NCI-H2029 treated with DMSO at 0.1 percent for 48 hours (cell line): ENCODE measurements at regions not wholly inside any gene's neighbourhood (a gene's known extent, or its start where the extent isn't known, plus 50 kb on each side); places are given as distances from the start of the nearest gene placed in this dataset.

Source experiments
- DNase-seq: peaks from one replicate; lab custom pipeline; 2025; lab: John Stamatoyannopoulos, UW

DNA sequence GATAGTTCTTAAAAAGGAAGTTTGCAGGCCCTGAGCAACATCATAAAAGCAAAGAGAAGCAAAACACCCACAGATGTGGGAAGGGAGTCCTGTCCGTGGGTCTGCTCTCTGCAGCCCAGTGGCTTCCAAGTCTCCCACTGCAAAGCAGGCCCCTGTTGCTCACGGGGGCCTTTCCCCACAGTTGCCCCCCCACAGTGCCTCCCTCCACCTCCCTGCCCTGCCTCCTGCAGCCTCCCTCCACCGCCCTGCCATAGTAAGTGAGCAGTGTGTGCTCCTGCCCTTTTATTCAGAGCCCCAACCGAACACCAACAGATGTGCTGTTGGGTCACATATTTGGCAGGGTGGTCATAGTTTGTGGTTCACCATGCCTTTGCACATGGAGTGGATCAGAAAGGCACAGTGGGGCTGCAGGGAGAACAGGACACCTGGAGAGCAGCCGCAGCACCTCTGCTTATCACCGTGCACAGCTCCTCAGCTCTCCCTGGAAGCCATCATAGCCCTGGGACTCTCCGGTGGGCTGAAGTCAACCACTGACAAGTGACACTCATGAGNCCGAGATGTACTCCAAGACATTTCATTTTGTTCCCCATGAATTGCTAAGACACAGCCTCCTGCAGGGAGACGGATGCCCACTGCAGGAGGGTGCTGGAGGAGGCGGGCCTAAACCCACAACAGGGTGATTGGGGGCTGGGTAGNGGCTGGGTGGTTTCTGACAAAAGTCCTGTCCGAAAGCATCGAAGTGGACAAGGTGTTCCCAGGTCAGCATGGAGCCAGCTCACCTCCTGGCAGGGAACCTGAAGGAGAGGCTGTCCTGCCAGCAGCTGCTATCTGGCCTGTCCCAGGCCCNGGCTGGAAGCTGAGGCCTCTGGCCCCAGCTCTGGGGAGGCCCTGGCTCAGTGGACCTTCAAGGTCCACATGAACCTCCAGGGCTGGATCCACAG lies 278.9 kb downstream of the GADD45G start:
- DNase-seq = no peak

DNA sequence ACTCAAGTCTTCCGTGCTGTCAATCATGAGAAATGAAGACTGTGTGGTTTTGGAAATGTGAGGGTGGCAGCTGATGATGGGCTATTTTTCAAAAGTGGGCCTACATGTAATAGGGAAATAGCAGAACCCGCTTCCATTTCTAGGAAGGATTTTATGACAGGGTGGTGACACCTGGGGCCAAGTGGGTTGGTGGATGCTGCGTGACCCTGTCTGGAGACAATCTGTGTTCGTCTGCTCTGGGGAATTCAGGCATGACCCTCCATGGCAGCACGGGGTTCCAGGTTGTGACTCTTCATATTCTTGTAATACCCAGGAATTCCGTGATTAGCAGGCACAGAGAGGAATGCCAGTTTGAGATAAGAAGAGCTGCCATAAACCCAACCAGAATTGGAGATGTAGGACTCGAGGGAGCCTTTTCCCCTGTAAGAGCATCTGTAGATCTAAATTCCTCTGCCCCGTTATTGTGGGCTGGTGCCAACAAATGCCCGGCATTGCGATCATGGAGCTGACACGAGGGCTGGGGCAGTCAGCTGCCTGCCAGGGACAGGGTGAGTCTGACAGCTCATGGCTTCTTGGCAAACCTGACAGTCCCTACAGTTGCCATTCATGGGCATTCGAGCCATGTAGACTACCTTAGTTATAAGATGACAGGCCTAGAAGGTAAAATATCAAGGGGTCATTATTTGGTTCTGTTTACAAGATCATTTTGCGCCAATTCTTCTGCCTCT lies 279.7 kb downstream of the GADD45G start:
- no peak for DNase-seq

DNA sequence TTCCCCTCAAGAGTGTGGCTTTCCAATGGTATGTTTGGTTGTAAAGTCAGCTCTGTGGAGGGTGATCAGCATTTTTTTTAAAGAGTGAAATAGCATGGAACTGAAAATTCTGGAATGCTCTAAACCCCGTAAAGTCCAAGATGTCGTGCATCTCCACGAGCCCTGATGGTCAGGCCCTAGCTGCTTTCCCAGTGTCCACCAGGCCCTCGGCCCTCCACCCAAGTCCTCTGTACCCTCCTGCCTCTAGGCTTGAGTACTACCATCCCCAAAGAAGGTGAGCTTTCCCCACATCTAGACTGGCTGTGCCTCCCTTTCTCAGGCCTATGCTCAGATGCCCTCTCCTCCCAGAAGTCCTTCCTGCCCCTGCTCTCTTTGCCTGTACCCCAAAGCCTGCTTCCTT lies 280.3 kb downstream of the GADD45G start:
- no peak for DNase-seq

DNA sequence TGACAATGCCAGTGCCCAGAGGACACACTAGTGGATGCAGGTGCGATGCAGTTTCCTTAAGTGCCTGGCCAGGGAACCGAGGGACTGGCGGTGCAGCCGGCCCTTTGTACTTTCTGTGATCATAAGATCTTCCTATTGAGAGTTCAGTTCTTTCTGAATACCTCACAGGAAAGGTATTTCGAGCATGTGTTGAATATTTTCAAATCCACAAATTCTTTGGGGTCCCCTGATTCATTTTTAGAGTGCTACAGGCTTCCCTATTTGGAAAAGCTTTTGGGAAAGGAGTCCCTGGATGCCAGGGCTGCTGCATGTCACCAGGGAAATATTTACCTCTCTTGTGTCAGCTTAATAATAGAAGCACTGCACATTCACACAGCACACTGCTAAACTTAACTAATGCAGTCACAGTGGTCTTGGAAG lies 281.5 kb downstream of the GADD45G start:
- no peak for DNase-seq

DNA sequence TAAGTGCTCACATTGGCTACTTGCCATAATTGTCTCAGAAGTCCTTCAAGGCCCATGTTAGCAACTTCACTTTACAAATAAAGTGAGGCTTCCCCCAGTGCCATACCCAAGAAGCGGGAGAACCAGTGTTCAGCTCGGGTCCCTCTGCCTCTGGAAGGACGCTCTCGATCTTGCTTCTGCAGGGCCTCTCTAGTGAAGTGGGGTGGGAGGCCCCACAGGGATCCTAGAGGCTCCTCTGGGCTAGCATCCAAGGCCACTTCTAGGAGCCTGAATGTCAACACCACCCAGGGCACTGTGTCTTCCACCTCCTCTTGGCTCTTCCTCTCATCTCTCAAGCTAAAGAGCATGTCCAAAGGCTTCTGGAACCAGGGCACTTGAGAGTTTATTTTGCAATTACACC lies 282.5 kb downstream of the GADD45G start:
- peak; percentile 81 for DNase-seq

DNA sequence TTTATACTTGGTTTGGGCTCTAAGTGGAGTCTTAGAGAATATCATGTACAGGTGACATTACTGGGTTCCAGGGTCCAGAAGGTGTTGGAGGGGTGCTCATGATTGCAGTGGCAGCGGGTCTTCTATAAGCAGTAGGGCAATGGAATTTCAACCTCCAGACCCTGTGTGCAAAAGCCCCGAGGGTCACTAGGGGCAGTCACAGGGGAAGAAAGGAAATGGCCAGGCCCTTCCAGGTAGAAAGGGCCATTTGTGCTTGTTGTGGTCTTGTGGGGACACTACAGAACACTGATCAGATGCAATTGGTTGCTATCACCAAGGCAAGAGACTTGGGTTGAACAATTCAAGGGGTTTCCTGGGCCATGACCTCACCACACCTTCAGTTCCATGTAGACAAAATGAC lies 283.4 kb downstream of the GADD45G start:
- no peak for DNase-seq

DNA sequence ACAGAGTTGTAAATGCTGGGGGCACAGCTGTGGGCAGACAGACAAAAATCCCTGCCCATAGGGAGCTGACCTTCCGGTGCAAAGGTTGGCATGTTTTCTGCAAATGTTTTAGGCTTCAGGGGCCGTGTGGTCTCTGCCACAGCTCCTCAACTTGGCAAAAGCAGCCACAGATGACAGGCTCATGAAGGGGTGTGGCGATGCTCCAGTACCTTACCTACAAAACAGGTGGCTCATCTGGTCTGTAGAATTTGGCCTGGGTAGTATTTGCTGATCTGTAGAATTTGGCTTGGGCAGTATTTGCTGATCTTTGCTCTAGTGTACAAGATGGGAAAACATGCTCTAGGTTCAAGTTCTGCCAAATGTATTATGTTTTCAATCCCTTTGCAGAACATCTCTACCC lies 283.9 kb downstream of the GADD45G start:
- DNase-seq = peak; percentile 85

DNA sequence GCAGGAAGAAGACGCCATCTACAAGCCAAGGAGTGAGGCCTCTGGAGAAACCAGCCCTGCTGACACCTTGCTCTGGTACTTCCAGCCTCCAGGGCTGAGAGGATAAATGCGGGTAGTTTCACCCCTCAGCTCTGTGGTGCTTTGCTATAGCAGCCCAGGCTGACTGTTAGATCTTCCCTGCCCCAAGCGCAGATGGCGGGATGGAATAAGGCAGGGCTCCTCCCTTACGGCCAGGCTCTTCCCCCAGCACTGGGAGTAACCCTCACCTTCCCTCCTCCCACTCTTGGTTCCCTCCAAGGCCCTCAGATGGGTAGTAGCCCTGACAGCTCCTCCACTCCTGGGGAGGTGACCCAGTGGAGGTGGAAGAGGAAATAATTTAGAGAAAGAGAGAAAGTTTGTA lies 285.1 kb downstream of the GADD45G start:
- no peak for DNase-seq

DNA sequence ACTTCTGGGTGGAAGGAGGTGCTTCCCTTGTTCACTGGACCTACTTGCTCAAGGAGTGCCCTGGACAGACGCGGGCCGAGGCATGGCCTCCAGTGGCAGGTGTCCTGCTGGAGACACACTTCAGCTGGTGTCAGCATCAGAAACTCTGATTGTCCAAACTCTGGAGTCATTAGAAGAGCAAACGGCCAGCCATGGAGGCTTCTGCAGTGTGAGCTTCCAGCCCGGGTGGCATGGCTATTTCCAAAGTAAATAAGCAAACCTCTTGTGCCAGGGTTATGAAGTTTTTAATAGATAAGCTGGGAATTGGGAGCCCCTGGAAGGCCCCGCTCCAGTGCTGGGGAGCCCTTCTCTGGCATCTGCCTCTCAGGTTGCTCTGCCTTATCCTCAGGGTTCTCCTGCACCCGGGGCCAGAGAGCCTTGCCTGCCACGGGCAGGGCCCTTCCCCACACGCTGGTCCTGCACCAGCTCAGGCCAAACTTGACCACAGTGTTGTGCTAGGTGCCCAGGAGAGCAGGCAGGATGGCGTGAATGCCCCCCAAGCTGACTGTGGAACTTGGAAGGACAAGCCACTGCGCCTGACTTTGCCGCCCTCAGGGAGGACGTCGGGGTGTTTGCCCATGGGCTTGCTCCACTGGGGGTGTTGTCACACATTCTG lies 285.6 kb downstream of the GADD45G start:
- no peak for DNase-seq

DNA sequence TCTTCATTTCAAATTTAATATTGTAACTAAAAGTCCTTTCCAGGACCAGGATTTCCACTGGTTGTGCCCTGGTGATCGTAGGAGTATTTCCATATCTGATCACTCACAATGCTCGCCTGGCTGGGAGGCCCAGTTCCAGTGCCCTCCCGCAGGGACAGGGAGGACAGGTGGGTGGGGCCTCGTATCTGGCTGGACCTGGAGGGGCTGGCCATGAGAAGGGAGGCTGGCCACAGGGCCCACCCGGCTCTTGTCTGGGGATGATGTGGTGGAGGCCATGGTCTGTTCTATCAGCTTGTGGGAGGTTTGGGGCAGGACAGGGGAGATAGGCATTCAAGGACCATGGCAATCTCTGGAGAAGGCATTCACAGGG lies 286.4 kb downstream of the GADD45G start:
- DNase-seq = no peak

DNA sequence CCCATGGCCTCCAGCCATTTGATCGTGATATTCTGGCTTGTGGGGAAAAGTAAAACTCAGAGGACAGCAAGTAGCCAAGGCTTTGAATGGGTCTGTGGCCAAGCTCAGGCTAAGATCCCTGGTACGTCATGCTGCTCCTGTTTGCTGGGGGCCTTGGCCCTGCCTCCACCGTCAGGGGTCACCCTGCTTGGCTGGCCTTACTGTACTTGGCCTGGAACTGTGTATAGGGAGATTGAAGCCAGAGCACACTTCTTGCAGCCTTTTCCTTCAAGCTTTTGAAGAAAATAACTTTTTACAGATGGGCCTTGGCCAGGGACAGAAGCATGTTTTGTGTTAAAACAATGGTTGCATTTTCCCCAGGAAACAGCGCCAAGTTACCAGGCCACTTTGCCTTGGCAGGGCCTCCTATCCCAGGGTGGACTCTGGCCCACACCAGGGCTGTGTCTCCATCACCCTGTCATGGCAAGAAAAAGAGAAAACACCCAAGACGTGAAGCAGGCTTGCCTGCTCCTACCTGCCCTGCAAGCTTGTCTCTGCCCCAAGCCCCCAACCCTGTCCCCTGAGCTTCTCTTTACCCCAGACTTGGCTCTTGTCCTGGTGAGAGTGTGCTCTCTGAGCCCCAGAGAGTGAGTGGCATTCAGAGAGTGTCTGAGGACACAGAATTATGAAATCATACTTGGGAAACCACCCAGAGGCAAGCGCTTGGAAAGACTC lies 286.9 kb downstream of the GADD45G start:
- DNase-seq = no peak

DNA sequence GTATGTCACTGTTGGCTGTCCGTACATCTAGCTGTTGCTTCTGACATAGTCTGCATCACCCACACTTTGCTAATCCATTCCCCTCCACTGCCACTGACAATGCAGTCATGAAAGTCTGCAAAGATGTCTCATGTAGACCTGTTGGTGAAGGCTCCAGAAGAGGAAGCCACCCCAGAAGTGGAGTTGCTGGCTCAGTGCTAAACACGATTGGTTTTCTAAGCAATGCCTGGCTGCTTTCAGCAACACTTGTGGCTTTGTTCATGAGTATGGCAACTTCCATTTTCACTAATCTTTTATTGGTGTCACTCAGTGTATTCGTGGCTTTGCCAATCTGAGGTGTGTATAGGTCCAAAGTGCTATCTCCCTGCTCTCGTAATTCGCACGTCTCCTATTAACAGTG lies 288.1 kb downstream of the GADD45G start:
- no peak for DNase-seq

DNA sequence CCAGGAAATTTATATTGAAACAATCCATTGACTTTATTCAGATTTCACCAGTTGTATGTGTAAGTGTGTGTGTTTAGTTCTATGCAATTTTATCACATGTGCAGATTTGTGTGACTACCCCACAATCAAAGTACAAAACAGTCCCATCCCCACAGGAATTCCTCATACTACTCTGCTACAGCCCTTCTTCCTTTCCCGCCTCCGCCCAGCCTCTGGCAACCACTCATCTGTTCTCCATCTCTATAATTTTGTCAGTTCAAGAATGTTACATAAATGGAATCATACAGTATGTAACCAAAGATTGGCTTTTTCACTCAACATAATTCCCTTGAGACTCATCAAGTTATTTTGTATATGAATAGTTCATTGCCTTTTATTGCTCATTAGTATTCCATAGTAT lies 289.1 kb downstream of the GADD45G start:
- no peak for DNase-seq

DNA sequence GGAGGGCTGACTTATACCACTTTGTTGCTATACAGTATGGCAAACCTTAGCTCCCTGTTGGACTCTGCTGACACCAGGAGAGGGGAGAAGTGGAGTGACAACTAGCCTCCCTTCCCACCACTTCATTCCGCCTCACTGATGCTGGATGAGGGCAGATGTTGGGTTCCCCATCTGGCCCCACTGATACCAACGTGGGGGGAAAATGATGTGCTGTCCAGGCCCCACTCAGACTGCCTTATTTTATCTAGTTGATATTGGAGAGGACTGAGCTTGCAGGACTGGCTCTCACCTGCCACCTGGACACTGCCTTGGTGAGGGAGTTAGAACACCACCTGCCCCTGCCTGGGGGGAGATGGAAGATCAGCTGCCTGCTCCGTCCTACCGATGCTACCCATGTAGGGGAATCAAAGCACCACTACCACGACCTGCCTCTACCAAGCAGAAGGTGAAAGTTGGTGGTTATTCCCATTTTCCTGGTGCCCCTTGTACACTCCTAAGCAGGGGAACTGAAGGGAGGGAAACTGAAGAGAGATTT lies 292.1 kb downstream of the GADD45G start:
- DNase-seq = no peak

DNA sequence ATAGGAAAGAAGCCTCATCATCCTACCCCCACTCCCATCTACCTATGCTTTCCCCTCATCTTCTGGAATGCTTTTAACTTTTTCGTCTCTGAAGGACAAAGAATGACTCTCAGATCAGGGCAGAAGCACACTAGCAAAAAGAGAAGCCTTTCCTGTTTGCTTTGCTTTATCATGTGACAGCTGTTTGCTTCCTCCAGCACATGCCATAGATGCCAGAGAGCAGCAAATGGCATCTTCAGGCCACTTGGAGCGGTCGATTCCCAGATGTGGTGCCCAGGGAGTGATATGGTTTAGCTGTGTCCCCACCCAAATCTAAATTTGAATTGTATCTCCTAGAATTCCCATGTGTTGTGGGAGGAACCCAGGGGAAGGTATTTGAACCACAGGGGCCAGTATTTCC lies 294.8 kb downstream of the GADD45G start:
- DNase-seq = no peak

DNA sequence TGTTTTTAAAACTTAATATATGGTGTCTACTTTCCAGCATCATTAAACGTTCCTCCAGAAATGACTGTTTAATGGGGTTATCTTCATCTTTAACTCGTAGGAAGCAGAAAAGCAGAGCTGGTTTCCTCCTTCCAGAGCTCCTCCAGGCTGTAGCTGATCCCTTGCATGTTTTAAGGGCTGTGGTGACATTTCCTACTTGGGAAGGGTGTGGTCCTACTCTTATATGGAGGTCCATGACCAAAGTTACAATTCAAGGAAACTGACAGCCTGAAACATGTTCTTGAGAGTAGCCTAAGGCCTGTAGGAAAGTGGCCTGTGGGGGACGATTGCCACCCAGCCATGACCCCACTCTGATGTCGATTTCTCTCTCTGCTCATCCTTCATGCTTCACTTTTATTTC lies 297.1 kb downstream of the GADD45G start:
- DNase-seq = no peak

DNA sequence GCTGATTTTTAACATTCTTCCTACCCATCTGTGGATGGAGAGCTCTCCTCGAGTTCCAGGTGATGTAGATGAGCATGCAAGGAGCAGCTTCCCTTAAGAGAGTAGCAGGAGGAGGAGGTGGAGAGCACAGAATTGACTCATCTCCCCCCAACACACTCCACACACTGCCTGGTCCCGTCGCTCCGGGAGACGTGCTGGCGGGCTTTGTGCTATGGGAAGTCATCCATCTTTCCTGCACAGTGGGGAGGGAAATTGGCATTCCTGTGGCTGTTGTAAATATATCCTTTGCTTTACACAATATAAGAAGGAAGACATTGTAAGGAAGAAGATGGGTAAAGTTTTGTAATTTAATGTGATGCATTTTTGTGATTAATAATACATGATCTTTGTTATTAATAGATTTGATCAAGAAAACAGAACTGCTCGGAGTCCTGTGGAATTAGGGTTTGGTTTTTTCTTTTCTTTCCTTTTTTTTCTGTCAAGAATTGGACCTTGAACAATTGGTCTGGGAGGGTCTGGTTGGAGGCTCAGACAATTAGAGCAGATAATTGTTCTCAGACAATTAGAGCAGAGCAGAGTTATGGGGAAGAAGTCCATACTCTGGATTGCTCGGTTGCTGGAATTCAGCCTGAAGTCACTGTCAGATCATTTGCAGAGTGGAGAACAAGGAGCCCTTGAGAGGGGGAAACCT lies 297.8 kb downstream of the GADD45G start:
- DNase-seq = no peak

DNA sequence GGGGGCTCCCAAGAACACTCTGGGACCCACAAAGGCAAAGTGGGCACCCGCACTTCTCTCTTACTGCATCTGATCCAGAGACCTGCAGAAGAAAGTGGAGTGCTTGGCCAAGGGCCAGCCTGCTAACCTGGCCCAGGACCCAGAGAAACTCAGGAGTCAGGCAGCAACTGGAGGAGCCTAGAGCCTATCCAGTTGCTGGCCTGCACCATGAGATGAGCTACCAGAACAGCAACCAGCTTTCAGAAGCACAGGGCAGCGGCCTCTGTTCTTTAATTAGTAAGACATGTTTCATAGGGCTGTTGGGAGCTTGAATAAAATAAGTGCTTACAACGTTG lies 298.3 kb downstream of the GADD45G start:
- no peak for DNase-seq

DNA sequence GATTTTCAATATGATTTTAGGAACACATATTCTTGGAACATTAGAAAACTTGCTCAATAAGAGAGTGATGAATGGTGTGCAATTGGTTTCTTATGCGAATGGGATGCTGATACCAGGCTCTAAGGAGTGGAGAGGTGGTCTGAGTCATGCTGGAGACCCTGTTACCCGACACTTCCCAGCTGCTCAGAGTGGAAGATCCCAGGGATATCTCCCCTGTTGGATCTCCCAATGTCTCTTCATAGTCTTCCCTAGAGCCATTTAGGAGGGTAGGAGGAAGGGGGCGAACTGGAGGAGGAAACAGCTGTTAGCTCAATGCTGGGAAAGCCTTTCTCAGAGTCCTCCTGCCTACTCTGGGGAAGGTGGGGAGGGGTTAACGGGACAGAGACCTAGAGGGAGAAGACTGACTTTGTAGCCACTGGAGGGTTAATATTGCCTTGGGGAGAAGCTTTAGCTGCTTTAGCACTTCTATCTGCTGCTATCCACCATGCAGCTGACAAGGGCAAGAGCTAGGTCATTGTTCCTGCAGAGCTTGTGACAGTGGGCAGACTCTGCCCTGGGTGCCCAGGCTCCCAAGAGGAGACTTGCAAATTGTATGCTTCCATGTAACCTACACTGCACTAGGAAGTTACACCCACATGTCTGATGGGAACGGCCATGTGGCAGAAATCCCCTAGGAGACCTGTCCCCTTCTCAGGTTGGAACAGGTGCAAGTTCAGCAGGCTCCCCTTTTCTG lies 301.0 kb downstream of the GADD45G start:
- no peak for DNase-seq

DNA sequence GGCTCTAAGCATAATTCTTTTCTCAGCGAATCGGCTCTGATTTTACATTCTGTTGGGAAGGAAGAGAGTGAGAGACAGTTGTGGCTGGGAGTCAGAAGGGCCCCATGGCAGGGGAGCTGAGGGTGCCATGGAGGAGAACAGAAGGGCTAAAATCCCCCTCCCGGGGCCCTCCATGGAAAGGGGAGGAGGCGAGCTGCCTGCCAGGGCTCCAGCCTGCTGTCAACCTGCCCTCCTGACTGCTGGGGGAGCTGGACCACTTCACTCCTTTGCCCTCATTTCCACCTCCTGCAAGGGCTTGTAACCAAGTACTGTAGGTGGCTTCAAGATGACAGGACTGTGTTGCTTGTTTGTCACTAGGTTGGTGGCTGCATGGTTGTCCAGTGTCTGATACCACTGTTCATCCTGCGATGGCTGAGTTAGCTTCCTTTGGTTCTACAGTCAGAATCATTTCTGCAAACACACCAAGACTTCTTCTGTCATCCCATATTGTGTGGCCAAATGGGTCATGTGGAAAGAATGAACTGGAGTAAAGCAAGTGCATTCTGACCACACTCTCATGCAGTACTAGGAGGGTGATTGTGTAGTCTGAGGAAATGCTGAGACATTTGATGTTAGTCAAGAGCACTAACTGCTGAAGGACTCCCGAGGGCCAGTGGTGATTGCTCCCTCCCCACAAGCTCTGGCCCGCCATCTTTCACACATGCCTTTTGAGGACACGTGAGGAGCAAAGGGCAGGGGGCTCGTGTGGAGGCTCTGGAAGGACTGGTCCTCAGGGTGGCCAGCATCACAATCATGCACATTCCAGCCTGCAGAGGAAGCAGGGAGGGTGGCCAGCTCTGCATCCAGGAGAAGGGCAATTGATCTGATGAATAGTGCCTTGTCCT lies 307.2 kb downstream of the GADD45G start:
- no peak for DNase-seq
